ENCODE measurements at regions not wholly inside any gene's neighbourhood (a gene's known extent, or its start where the extent isn't known, plus 50 kb on each side); places are given as distances from the start of the nearest gene placed in this dataset.

GRCh38 chr2:18752667-18753422 is 163.5 kb upstream of the NT5C1B start:
- TF ChIP-seq SMC3 (conservative IDR thresholded peaks at IDR 0.05; ENCODE audit: poor library complexity), result no peak
- no peak for TF ChIP-seq EZH2 (IDR thresholded peaks at IDR 0.05; ENCODE audit: borderline replicate concordance, insufficient read depth, low read length, poor library complexity, severe bottlenecking)
- TF ChIP-seq CTCF (IDR thresholded peaks at IDR 0.05; ENCODE audit: poor library complexity, severe bottlenecking), result no peak
- TF ChIP-seq MXI1 (conservative IDR thresholded peaks at IDR 0.05; ENCODE audit: poor library complexity, severe bottlenecking), result no peak
- no peak for TF ChIP-seq RAD21 (conservative IDR thresholded peaks at IDR 0.05)
- TF ChIP-seq POLR2AphosphoS5 (IDR thresholded peaks at IDR 0.05), result no peak
- TF ChIP-seq EP300 (conservative IDR thresholded peaks at IDR 0.05; ENCODE audit: poor library complexity, severe bottlenecking), result no peak
- TF ChIP-seq REST (IDR thresholded peaks at IDR 0.05; ENCODE audit: borderline replicate concordance), result no peak
- TF ChIP-seq TAF1 (IDR thresholded peaks at IDR 0.05; ENCODE audit: low read depth), result no peak
- H3F3A ChIP-seq (ENCODE audit: insufficient read depth, low read length, poor library complexity, severe bottlenecking), result no peaks in the 10 kb centered on the region
- no peaks in the 10 kb centered on the region for H3K9me3 ChIP-seq (ENCODE audit: low read length)
- H3K27me3 ChIP-seq (ENCODE audit: insufficient read depth, low read depth, low read length), result no peaks in the 10 kb centered on the region
- H3K9ac ChIP-seq (ENCODE audit: low read length), result no peak overlapping the region
- no peak overlapping the region for H3K27ac ChIP-seq (ENCODE audit: low read length)
- no peaks in the 10 kb centered on the region for H3K79me2 ChIP-seq (replicated peaks; ENCODE audit: insufficient read depth, low read length)
- no peaks in the 10 kb centered on the region for H3K36me3 ChIP-seq (ENCODE audit: insufficient read depth, low read length)
- H3K4me3 ChIP-seq (ENCODE audit: low read length), result no peak overlapping the region
- H4K20me1 ChIP-seq (ENCODE audit: insufficient read depth), result no peaks in the 10 kb centered on the region
- no peak overlapping the region for H2AFZ ChIP-seq (ENCODE audit: low read depth, low read length)
- H3K4me2 ChIP-seq (ENCODE audit: low read length), result no peak overlapping the region
- no peaks in the 10 kb centered on the region for H3K9me2 ChIP-seq (ENCODE audit: insufficient read depth, low read length)

DNA sequence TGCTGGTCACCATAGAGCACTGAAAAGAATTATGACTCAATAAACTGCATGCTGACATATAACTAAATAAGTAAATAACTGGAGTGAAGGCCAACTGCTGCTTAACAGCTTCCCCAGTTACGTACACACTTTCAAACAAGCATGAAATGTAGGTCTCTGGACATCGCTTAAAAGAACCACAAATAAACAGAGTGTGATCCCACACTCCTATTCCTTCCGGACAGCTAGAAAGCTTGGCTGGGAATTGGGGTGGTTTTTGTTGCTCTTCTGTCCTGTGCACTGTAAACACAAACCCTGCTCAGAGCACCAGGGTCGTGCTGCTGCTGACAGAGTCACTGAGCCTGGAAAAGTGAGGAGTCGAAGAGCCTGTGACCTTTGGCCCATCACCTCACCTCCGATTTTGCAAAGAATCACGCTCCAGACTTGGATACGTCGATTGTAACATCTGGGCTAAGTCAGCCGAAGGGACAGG is 162.7 kb upstream of the NT5C1B start:
- no peaks in the 10 kb centered on the region for H3F3A ChIP-seq (ENCODE audit: insufficient read depth, low read length, poor library complexity, severe bottlenecking)
- H3K79me2 ChIP-seq (replicated peaks; ENCODE audit: insufficient read depth, low read length), result no peaks in the 10 kb centered on the region
- H3K4me3 ChIP-seq (ENCODE audit: low read length), result no peak overlapping the region
- no peaks in the 10 kb centered on the region for H4K20me1 ChIP-seq (ENCODE audit: insufficient read depth)
- no peaks in the 10 kb centered on the region for H3K27me3 ChIP-seq (ENCODE audit: insufficient read depth, low read depth, low read length)
- TF ChIP-seq SMC3 (conservative IDR thresholded peaks at IDR 0.05; ENCODE audit: poor library complexity) (no peak), RAD21 (conservative IDR thresholded peaks at IDR 0.05) (no peak), POLR2AphosphoS5 (IDR thresholded peaks at IDR 0.05) (no peak), CTCF (IDR thresholded peaks at IDR 0.05; ENCODE audit: poor library complexity, severe bottlenecking) (no peak), EP300 (conservative IDR thresholded peaks at IDR 0.05; ENCODE audit: poor library complexity, severe bottlenecking) (no peak), TAF1 (IDR thresholded peaks at IDR 0.05; ENCODE audit: low read depth) (no peak), EZH2 (IDR thresholded peaks at IDR 0.05; ENCODE audit: borderline replicate concordance, insufficient read depth, low read length, poor library complexity, severe bottlenecking) (no peak), MXI1 (conservative IDR thresholded peaks at IDR 0.05; ENCODE audit: poor library complexity, severe bottlenecking) (no peak), REST (IDR thresholded peaks at IDR 0.05; ENCODE audit: borderline replicate concordance) (no peak)
- no peaks in the 10 kb centered on the region for H3K9me3 ChIP-seq (ENCODE audit: low read length)
- H3K9ac ChIP-seq (ENCODE audit: low read length), result no peak overlapping the region
- no peaks in the 10 kb centered on the region for H3K36me3 ChIP-seq (ENCODE audit: insufficient read depth, low read length)
- no peak overlapping the region for H3K4me2 ChIP-seq (ENCODE audit: low read length)
- H3K9me2 ChIP-seq (ENCODE audit: insufficient read depth, low read length), result no peaks in the 10 kb centered on the region
- H2AFZ ChIP-seq (ENCODE audit: low read depth, low read length), result no peak overlapping the region
- no peak overlapping the region for H3K27ac ChIP-seq (ENCODE audit: low read length)

All from neural cell (in vitro differentiated cells).